BE2C (cell line): ENCODE measurements at regions not wholly inside any gene's neighbourhood (a gene's known extent, or its start where the extent isn't known, plus 50 kb on each side); places are given as distances from the start of the nearest gene placed in this dataset.

Experiments
- DNase-seq: peaks from one replicate; pipeline ENCODE4 v3.0.0-alpha.2; 2020
- H3K27me3 ChIP-seq: fragments of 250-450 bp; sonication (Bioruptor Pico); 2 replicates; pipeline ENCODE4 v1.5.1; 2020; ENCODE audit warnings: mild to moderate bottlenecking
- H3K36me3 ChIP-seq: fragments of 250-450 bp; sonication (Bioruptor Pico); 2 replicates; pipeline ENCODE4 v1.5.1; 2020; ENCODE audit warnings: mild to moderate bottlenecking
- H3K4me1 ChIP-seq: fragments of 250-450 bp; sonication (Bioruptor Pico); 2 replicates; pipeline ENCODE4 v1.5.1; 2020
- H3K4me3 ChIP-seq: 2 replicates; pipeline ENCODE4 v1.5.1; 2011; ENCODE audit warnings: low read depth, low read length
- H3K9me3 ChIP-seq: fragments of 250-450 bp; sonication (Bioruptor Pico); 2 replicates; pipeline ENCODE4 v1.5.1; 2020
- CTCF ChIP-seq: IDR thresholded peaks from 2 replicates; pipeline ENCODE4 v1.5.1; 2012; ENCODE audit warnings: mild to moderate bottlenecking, low read depth, low read length

- Histone ChIP-seq H3K4me3 (no peak overlapping the region), H3K27me3 (no peaks in the 10 kb centered on the region), H3K9me3 (no peaks in the 10 kb centered on the region), H3K36me3 (no peaks in the 10 kb centered on the region), H3K4me1 (no peaks in the 10 kb centered on the region)
- TF ChIP-seq CTCF, result no peak
- DNase-seq, result no peak
Measured at GRCh38 chr6:166017032-166017635, 150.5 kb downstream of the TBXT start.

- no peak for DNase-seq
- no peaks in the 10 kb centered on the region for H3K4me1 ChIP-seq
- no peak overlapping the region for H3K4me3 ChIP-seq
- no peaks in the 10 kb centered on the region for H3K27me3 ChIP-seq
- no peaks in the 10 kb centered on the region for H3K9me3 ChIP-seq
- TF ChIP-seq CTCF, result no peak
- H3K36me3 ChIP-seq, result no peaks in the 10 kb centered on the region
Measured at GRCh38 chr6:166014966-166015365, 152.7 kb downstream of the TBXT start.

- Histone ChIP-seq H3K36me3 (no peaks in the 10 kb centered on the region), H3K27me3 (peaks cover 8% of the 10 kb centered on the region; the same call in 1 of the 2 replicates), H3K4me3 (no peak overlapping the region), H3K9me3 (no peaks in the 10 kb centered on the region), H3K4me1 (peaks cover 4% of the 10 kb centered on the region; the same call in 1 of the 2 replicates)
- no peak for TF ChIP-seq CTCF
- no peak for DNase-seq
Measured at GRCh38 chr6:166010136-166010960, 157.3 kb downstream of the TBXT start.

- H3K9me3 ChIP-seq, result no peaks in the 10 kb centered on the region
- no peak for TF ChIP-seq CTCF
- H3K4me3 ChIP-seq, result peak overlapping the region; percentile 70
- no peak for DNase-seq
- H3K27me3 ChIP-seq, result peaks cover 8% of the 10 kb centered on the region; the same call in 1 of the 2 replicates
- no peaks in the 10 kb centered on the region for H3K36me3 ChIP-seq
- peaks cover 7% of the 10 kb centered on the region for H3K4me1 ChIP-seq
Measured at GRCh38 chr6:166009385-166010031, 158.1 kb downstream of the TBXT start.

GRCh38 chr6:166008441-166009369, 158.9 kb downstream of the TBXT start:
- H3K9me3 ChIP-seq, result no peaks in the 10 kb centered on the region
- H3K4me1 ChIP-seq, result peaks cover 7% of the 10 kb centered on the region
- peak; percentile 65 for DNase-seq
- no peaks in the 10 kb centered on the region for H3K36me3 ChIP-seq
- TF ChIP-seq CTCF, result peak; percentile 17
- H3K4me3 ChIP-seq, result peak overlapping the region; percentile 70
- peaks cover 8% of the 10 kb centered on the region; the same call in 1 of the 2 replicates for H3K27me3 ChIP-seq
